GM21360 (cell line): ENCODE measurements at regions not wholly inside any gene's neighbourhood (a gene's known extent, or its start where the extent isn't known, plus 50 kb on each side); places are given as distances from the start of the nearest gene placed in this dataset.
"Not testable (repeated sequence)": the region's sequence is repeated elsewhere in the genome, so short reads cannot be mapped to it uniquely, and the experiment has no call there.

Experiments
- ATAC-seq: cut with Tn5 transposase; IDR thresholded peaks from one replicate; pipeline ENCODE4 v1.9.1; 2021; ENCODE audit warnings: mild to moderate bottlenecking, moderate library complexity; ENCODE audit not compliant: unreplicated experiment

- not testable (repeated sequence) for ATAC-seq
Observed at GRCh38 chr7:76852362-76852761, 179.8 kb downstream of the SPDYE17 start.

- ATAC-seq: not testable (repeated sequence)
Observed at GRCh38 chr7:76851617-76852016, 180.5 kb downstream of the SPDYE17 start.

- ATAC-seq: not testable (repeated sequence)
Observed at GRCh38 chr7:76849887-76850563, 182.1 kb downstream of the SPDYE17 start.

- not testable (repeated sequence) for ATAC-seq
Observed at GRCh38 chr7:76839879-76840278, 192.3 kb downstream of the SPDYE17 start.

- not testable (repeated sequence) for ATAC-seq
Observed at GRCh38 chr7:76839214-76839613, 192.9 kb downstream of the SPDYE17 start.

- not testable (repeated sequence) for ATAC-seq
Observed at GRCh38 chr7:76838357-76838756, 193.8 kb downstream of the SPDYE17 start.

GRCh38 chr7:76829233-76829632 lies 202.2 kb upstream of the POMZP3 start:
- not testable (repeated sequence) for ATAC-seq

- not testable (repeated sequence) for ATAC-seq
Observed at GRCh38 chr7:76826181-76826580, 199.1 kb upstream of the POMZP3 start.

GRCh38 chr7:76809856-76810255 lies 182.8 kb upstream of the POMZP3 start:
- not testable (repeated sequence) for ATAC-seq

- not testable (repeated sequence) for ATAC-seq
Observed at GRCh38 chr7:76807588-76808100, 180.6 kb upstream of the POMZP3 start.

- ATAC-seq: not testable (repeated sequence)
Observed at GRCh38 chr7:76806460-76806859, 179.4 kb upstream of the POMZP3 start.

GRCh38 chr7:76806010-76806409 lies 178.9 kb upstream of the POMZP3 start:
- ATAC-seq: not testable (repeated sequence)

GRCh38 chr7:76805262-76805661 lies 178.2 kb upstream of the POMZP3 start:
- ATAC-seq: not testable (repeated sequence)

- not testable (repeated sequence) for ATAC-seq
Observed at GRCh38 chr7:76797639-76798038, 170.6 kb upstream of the POMZP3 start.

GRCh38 chr7:76780693-76781092 lies 153.6 kb upstream of the POMZP3 start:
- not testable (repeated sequence) for ATAC-seq

GRCh38 chr7:76774279-76774678 lies 147.2 kb upstream of the POMZP3 start:
- ATAC-seq: not testable (repeated sequence)

GRCh38 chr7:76771980-76772379 lies 144.9 kb upstream of the POMZP3 start:
- ATAC-seq: not testable (repeated sequence)

GRCh38 chr7:76763977-76764376 lies 136.9 kb upstream of the POMZP3 start:
- ATAC-seq: not testable (repeated sequence)

- not testable (repeated sequence) for ATAC-seq
Observed at GRCh38 chr7:76760546-76761220, 133.6 kb upstream of the POMZP3 start.

GRCh38 chr7:76739538-76739937 lies 112.5 kb upstream of the POMZP3 start:
- not testable (repeated sequence) for ATAC-seq

GRCh38 chr7:76736724-76737123 lies 109.6 kb upstream of the POMZP3 start:
- ATAC-seq: not testable (repeated sequence)

GRCh38 chr7:76736091-76736490 lies 109.0 kb upstream of the POMZP3 start:
- not testable (repeated sequence) for ATAC-seq
